Smooth muscle cell (in vitro differentiated cells): ENCODE measurements at regions not wholly inside any gene's neighbourhood (a gene's known extent, or its start where the extent isn't known, plus 50 kb on each side); places are given as distances from the start of the nearest gene placed in this dataset.
A peak's percentile ranks its signal among the peaks of the same experiment; 100 is the strongest.
"Not testable (repeated sequence)": the region's sequence is repeated elsewhere in the genome, so short reads cannot be mapped to it uniquely, and the experiment has no call there.

ENCODE experiments used
- DNase-seq: peaks from one replicate; lab custom pipeline; 2025; ENCODE audit not compliant: unreplicated experiment; lab: John Stamatoyannopoulos, UW
- H2AFZ ChIP-seq: fragments of 200-600 bp; sonication (generic); 2 replicates; pipeline ENCODE4 v1.6.0; 2016; ENCODE audit warnings: antibody characterized with exemption, low read depth, mild to moderate bottlenecking
- H3F3A ChIP-seq: fragments of 200-600 bp; sonication (generic); 2 replicates; pipeline ENCODE4 v1.6.0; 2017; ENCODE audit warnings: antibody characterized with exemption, low read depth
- H3K27ac ChIP-seq: fragments of 200-600 bp; sonication (generic); 2 replicates; pipeline ENCODE4 v1.5.1; 2016; ENCODE audit warnings: low read depth, mild to moderate bottlenecking
- H3K27me3 ChIP-seq: fragments of 200-600 bp; sonication (generic); 2 replicates; pipeline ENCODE4 v1.6.1; 2016; ENCODE audit warnings: low read depth, mild to moderate bottlenecking
- H3K36me3 ChIP-seq: fragments of 200-600 bp; sonication (generic); 2 replicates; pipeline ENCODE4 v1.5.1; 2016; ENCODE audit warnings: low read depth
- H3K4me1 ChIP-seq: fragments of 200-600 bp; sonication (generic); 2 replicates; pipeline ENCODE4 v1.5.1; 2016; ENCODE audit warnings: low read depth
- H3K4me2 ChIP-seq: fragments of 200-600 bp; sonication (generic); 2 replicates; pipeline ENCODE4 v1.6.0; 2016; ENCODE audit warnings: mild to moderate bottlenecking
- H3K4me3 ChIP-seq: fragments of 200-600 bp; sonication (generic); 2 replicates; pipeline ENCODE4 v1.5.1; 2016; ENCODE audit warnings: mild to moderate bottlenecking
- H3K79me2 ChIP-seq: fragments of 200-600 bp; sonication (generic); 2 replicates; pipeline ENCODE4 v1.6.0; 2016; ENCODE audit warnings: low read depth, mild to moderate bottlenecking
- H3K9ac ChIP-seq: fragments of 200-600 bp; sonication (generic); 2 replicates; pipeline ENCODE4 v1.6.0; 2016; ENCODE audit warnings: low read depth
- H3K9me3 ChIP-seq: fragments of 200-600 bp; sonication (generic); replicated peaks from 2 replicates; pipeline ENCODE4 v1.5.1; 2016; ENCODE audit warnings: low read depth
- H4K20me1 ChIP-seq: fragments of 200-600 bp; sonication (generic); 2 replicates; pipeline ENCODE4 v1.6.0; 2016; ENCODE audit warnings: low read depth
- WGBS: methylation state at CpG from one replicate; pipeline ENCODE4 v1.1.7; 2016; ENCODE audit warnings: low lambda C conversion rate; 5-methylcytosine and 5-hydroxymethylcytosine counted together
- TF ChIP-seq, protein P1 (sequence below): fragments of 200-600 bp; sonication (generic); IDR thresholded peaks from 2 replicates; pipeline ENCODE4 v1.5.1; 2017; ENCODE audit warnings: borderline replicate concordance, mild to moderate bottlenecking, antibody characterized with exemption; ENCODE audit not compliant: insufficient read depth, poor library complexity, severe bottlenecking

DNA sequence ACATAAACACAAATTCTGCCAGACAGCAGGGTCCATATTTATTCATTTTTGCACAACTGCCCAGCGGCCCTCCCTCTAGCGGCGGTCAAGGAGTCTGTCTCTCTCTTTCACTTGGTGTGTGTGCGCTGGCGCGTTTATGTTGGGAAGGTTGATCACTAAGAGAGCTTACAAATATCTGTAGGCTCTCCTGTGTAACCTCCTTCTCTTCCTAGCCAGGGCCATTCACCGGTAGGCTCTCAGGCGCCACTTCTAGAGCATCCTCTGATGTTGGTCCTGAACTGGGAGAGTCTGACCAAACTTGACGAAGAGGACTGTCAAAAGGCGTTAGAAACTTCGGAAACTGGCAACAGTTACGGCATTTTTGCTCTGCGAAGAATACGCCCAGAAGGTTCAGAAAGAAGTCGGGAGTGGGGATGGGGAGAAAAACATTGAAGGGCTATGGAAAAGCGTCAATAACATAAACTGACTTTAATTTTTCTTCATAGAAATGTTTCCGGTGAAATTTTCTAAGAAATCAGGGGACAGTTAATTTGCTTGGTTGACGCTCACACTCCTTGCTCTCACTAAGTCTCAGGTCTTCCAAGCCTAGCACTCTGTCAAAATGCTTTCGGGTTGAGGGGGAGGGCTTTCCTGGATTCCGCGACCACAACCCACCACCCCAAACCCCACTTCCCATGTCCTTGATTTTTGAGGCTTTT is 731.1 kb downstream of the ZWINT start:
- H3K9me3 ChIP-seq, result no peaks in the 10 kb centered on the region
- peak overlapping the region; percentile 86 for H2AFZ ChIP-seq
- H3K4me1 ChIP-seq, result peaks cover 8% of the 10 kb centered on the region
- H4K20me1 ChIP-seq, result no peaks in the 10 kb centered on the region
- H3K79me2 ChIP-seq, result no peaks in the 10 kb centered on the region
- H3K4me3 ChIP-seq, result peak overlapping the region; percentile 61
- WGBS, result 11% methylated on average over 21 of the region's 21 CpGs
- no peaks in the 10 kb centered on the region for H3K36me3 ChIP-seq
- no peaks in the 10 kb centered on the region for H3F3A ChIP-seq
- H3K4me2 ChIP-seq, result peak overlapping the region; percentile 96
- no peak overlapping the region for H3K27ac ChIP-seq
- DNase-seq, result no peak
- TF ChIP-seq, protein P1, sequence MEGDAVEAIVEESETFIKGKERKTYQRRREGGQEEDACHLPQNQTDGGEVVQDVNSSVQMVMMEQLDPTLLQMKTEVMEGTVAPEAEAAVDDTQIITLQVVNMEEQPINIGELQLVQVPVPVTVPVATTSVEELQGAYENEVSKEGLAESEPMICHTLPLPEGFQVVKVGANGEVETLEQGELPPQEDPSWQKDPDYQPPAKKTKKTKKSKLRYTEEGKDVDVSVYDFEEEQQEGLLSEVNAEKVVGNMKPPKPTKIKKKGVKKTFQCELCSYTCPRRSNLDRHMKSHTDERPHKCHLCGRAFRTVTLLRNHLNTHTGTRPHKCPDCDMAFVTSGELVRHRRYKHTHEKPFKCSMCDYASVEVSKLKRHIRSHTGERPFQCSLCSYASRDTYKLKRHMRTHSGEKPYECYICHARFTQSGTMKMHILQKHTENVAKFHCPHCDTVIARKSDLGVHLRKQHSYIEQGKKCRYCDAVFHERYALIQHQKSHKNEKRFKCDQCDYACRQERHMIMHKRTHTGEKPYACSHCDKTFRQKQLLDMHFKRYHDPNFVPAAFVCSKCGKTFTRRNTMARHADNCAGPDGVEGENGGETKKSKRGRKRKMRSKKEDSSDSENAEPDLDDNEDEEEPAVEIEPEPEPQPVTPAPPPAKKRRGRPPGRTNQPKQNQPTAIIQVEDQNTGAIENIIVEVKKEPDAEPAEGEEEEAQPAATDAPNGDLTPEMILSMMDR, result peak; percentile 73
- no peak overlapping the region for H3K9ac ChIP-seq
- peaks cover 31% of the 10 kb centered on the region for H3K27me3 ChIP-seq

DNA sequence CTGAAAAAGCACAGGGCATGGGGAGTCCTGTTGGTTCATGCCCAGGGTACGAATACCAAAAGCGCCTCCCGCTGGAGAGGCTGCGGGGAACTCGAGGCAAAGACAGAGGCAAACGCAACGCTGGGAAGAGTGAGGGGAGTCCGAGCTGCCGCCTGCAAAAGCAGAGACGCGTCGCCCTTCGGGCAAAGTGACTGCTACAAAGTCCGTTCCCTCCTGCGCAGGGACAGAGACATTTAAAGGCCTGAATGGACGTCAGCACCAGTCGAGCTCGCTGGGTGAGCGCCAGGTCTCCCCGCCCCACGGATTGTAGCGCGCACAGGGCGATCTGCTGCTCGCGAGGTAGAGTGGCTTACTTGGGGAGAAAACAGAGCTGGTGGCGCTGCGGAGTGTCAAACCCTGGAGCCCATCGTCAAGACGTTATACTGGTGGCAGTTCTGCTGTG is 732.8 kb downstream of the ZWINT start:
- Histone ChIP-seq H3K36me3 (no peaks in the 10 kb centered on the region), H3K27ac (no peak overlapping the region), H3K4me2 (peak overlapping the region; percentile 89), H4K20me1 (no peaks in the 10 kb centered on the region), H3F3A (no peaks in the 10 kb centered on the region), H3K9ac (no peak overlapping the region), H3K27me3 (peaks cover 26% of the 10 kb centered on the region), H2AFZ (peak overlapping the region; percentile 62), H3K79me2 (no peaks in the 10 kb centered on the region), H3K4me1 (peaks cover 8% of the 10 kb centered on the region), H3K9me3 (no peaks in the 10 kb centered on the region), H3K4me3 (peak overlapping the region; percentile 49)
- no peak for DNase-seq
- TF ChIP-seq, protein P1, result no peak
- WGBS, result under 1% methylated on average over 30 of the region's 30 CpGs

DNA sequence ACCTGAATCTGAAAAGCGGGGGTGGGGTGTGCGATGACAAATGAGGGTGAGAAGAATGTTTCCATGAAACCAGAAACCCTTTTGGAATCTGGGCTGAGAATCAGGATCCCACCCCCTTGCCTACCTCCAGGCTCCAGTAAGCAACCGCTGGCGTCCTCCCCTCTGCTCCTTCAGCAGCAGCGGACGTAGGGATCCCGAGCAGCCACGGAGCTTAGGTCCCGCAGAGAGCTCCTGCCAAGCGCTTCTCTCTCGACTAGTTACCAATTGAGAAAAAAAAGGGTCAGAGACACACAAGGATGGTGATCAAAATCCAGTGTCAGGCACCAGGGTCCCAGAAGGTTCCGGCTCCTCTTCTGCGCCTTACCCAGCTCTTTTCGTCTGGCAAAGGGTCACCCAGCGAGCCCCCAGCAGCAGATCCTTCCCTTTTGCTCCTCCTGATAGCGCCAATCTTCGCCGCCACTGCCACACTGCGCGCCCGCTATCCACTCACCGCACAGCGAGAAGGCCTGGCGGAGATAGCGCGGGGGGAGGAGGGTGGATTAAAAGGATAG is 733.5 kb downstream of the ZWINT start:
- Histone ChIP-seq H3K4me3 (peak overlapping the region; percentile 49), H3K36me3 (no peaks in the 10 kb centered on the region), H4K20me1 (no peaks in the 10 kb centered on the region), H3F3A (no peaks in the 10 kb centered on the region), H3K9me3 (no peaks in the 10 kb centered on the region), H2AFZ (peak overlapping the region; percentile 62), H3K4me2 (peak overlapping the region; percentile 89), H3K79me2 (no peaks in the 10 kb centered on the region), H3K4me1 (peaks cover 8% of the 10 kb centered on the region), H3K27me3 (peaks cover 20% of the 10 kb centered on the region), H3K9ac (no peak overlapping the region), H3K27ac (no peak overlapping the region)
- TF ChIP-seq, protein P1, result no peak
- WGBS, result 4% methylated on average over 26 of the region's 26 CpGs
- no peak for DNase-seq

DNA sequence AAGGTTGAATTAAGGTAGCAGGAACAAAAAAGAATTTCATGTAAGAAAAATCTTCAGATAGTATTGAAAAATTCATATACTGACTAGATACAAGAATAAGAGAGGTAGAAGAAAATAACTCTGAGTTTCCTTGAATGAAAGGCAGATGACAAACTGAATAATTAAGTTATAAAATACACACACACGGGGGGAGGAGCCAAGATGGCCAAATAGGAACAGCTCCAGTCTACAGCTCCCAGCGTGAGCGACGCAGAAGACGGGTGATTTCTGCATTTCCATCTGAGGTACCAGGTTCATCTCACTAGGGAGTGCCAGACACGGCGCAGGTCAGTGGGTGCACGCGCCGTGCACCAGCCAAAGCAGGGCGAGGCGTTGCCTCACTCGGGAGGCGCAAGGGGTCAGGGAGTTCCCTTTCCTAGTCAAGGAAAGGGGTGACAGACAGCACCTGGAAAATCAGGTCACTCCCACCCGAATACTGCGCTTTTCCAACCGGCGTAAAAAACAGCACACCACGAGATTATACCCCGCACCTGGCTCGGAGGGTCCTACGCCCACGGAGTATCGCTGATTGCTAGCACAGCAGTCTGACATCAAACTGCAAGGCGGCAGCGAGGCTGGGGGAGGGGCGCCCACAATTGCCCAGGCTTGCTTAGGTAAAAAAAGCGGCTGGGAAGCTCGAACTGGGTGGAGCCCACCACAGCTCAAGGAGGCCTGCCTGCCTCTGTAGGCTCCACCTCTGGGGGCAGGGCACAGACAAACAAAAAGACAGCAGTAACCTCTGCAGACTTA is 759.2 kb downstream of the ZWINT start:
- H3K4me2 ChIP-seq, result peak overlapping the region; percentile 81
- H2AFZ ChIP-seq, result peak overlapping the region; percentile 54
- H3K79me2 ChIP-seq, H3K27ac ChIP-seq, H3K9ac ChIP-seq, H3K27me3 ChIP-seq, H3F3A ChIP-seq, H3K9me3 ChIP-seq, H3K4me1 ChIP-seq, H4K20me1 ChIP-seq, DNase-seq, H3K36me3 ChIP-seq: not testable (repeated sequence)
- peak overlapping the region; percentile 48 for H3K4me3 ChIP-seq
- 4% methylated on average over 29 of the region's 29 CpGs for WGBS
